ENCODE measurements at regions not wholly inside any gene's neighbourhood (a gene's known extent, or its start where the extent isn't known, plus 50 kb on each side); places are given as distances from the start of the nearest gene placed in this dataset.
"Not testable (repeated sequence)": the region's sequence is repeated elsewhere in the genome, so short reads cannot be mapped to it uniquely, and the experiment has no call there.

DNA sequence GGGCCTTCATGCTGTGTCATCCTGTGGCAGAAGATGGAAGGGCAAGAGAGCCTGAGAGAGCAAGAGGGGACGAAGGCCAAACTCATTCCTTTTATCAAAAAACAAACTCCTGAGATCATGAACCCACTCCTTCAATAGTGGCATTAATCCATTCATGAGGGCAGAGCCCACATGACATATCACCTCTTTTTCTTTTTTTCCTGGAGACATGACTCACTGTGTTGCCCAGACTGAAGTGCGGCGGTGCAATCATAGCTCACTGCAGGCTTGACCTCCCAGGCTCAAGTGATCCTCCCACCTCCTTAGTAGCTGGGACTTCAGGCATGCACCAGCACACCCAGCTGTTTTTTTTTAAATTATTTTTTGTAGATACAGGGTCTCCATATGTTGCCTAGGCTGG lies 92.0 kb upstream of the RNU6-1 start:
- H3K4me3 Mint-ChIP-seq: no peak overlapping the region

DNA sequence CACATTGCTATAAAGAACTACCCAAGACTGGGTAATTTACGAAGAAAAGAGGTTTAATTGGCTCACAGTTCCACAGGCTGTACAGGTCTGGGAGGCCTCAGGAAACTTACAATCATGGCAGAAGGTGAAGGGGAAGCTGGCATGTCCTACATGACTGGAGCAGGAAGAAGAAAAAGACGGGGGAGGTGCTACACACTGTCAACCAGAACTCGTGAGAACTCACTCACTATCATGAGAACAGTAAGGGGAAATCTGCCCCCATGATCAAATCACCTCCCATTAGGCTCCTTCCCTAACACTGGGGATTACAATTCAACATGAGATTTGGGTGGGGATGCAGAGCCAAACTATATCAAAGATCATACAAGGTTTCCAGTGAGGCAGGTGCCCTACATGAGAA lies 94.3 kb upstream of the RNU6-1 start:
- H3K9me3 Mint-ChIP-seq; H3K27me3 ChIP-seq (ENCODE audit: insufficient read depth); H3K4me1 ChIP-seq (ENCODE audit: insufficient read depth); H3K4me3 ChIP-seq; H3K36me3 ChIP-seq (ENCODE audit: insufficient read depth); H3K27ac Mint-ChIP-seq; ATAC-seq; H2AFZ ChIP-seq; H3F3A ChIP-seq (replicated peaks; ENCODE audit: low read depth); H3K36me3 Mint-ChIP-seq (ENCODE audit: low read depth); DNase-seq (ENCODE audit: low spot score); H3K9me2 ChIP-seq (ENCODE audit: insufficient read depth); H3K4me1 Mint-ChIP-seq; H4K20me1 ChIP-seq (replicated peaks; ENCODE audit: insufficient read depth); H3K4me2 ChIP-seq; H3K27me3 Mint-ChIP-seq (ENCODE audit: insufficient read depth, low read depth, poor library complexity); H3K4me3 Mint-ChIP-seq; H3K27ac ChIP-seq (ENCODE audit: low read depth); H3K79me2 ChIP-seq (replicated peaks; ENCODE audit: insufficient read depth): not testable (repeated sequence)

More for the DNA sequence above, 92.0 kb upstream of the RNU6-1 start:
- H3K4me3 ChIP-seq: no peak overlapping the region
- DNase-seq (ENCODE audit: low spot score) (no peak), ATAC-seq (no peak)
- no peak overlapping the region for H3K27ac ChIP-seq (ENCODE audit: low read depth)
- no peaks in the 10 kb centered on the region for H3F3A ChIP-seq (replicated peaks; ENCODE audit: low read depth)
- no peak overlapping the region for H3K4me2 ChIP-seq
- H2AFZ ChIP-seq: no peak overlapping the region
- H3K9me2 ChIP-seq (ENCODE audit: insufficient read depth): no peaks in the 10 kb centered on the region
- TF ChIP-seq EZH2 (IDR thresholded peaks at IDR 0.05; ENCODE audit: low read depth, unreplicated experiment): no peak
- TF ChIP-seq, protein P1, sequence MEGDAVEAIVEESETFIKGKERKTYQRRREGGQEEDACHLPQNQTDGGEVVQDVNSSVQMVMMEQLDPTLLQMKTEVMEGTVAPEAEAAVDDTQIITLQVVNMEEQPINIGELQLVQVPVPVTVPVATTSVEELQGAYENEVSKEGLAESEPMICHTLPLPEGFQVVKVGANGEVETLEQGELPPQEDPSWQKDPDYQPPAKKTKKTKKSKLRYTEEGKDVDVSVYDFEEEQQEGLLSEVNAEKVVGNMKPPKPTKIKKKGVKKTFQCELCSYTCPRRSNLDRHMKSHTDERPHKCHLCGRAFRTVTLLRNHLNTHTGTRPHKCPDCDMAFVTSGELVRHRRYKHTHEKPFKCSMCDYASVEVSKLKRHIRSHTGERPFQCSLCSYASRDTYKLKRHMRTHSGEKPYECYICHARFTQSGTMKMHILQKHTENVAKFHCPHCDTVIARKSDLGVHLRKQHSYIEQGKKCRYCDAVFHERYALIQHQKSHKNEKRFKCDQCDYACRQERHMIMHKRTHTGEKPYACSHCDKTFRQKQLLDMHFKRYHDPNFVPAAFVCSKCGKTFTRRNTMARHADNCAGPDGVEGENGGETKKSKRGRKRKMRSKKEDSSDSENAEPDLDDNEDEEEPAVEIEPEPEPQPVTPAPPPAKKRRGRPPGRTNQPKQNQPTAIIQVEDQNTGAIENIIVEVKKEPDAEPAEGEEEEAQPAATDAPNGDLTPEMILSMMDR (conservative IDR thresholded peaks at IDR 0.05; ENCODE audit: low read depth in 2 of 2): no peak
- TF ChIP-seq ZNF331 (CRISPR knock-in tag; IDR thresholded peaks at IDR 0.05; ENCODE audit: low read depth): no peak
- no peak for TF ChIP-seq CREB1 (CRISPR knock-in tag; IDR thresholded peaks at IDR 0.05; ENCODE audit: low read depth)
- no peak for TF ChIP-seq NANOG (IDR thresholded peaks at IDR 0.05; ENCODE audit: borderline replicate concordance)
- TF ChIP-seq, protein P2, sequence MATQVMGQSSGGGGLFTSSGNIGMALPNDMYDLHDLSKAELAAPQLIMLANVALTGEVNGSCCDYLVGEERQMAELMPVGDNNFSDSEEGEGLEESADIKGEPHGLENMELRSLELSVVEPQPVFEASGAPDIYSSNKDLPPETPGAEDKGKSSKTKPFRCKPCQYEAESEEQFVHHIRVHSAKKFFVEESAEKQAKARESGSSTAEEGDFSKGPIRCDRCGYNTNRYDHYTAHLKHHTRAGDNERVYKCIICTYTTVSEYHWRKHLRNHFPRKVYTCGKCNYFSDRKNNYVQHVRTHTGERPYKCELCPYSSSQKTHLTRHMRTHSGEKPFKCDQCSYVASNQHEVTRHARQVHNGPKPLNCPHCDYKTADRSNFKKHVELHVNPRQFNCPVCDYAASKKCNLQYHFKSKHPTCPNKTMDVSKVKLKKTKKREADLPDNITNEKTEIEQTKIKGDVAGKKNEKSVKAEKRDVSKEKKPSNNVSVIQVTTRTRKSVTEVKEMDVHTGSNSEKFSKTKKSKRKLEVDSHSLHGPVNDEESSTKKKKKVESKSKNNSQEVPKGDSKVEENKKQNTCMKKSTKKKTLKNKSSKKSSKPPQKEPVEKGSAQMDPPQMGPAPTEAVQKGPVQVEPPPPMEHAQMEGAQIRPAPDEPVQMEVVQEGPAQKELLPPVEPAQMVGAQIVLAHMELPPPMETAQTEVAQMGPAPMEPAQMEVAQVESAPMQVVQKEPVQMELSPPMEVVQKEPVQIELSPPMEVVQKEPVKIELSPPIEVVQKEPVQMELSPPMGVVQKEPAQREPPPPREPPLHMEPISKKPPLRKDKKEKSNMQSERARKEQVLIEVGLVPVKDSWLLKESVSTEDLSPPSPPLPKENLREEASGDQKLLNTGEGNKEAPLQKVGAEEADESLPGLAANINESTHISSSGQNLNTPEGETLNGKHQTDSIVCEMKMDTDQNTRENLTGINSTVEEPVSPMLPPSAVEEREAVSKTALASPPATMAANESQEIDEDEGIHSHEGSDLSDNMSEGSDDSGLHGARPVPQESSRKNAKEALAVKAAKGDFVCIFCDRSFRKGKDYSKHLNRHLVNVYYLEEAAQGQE (IDR thresholded peaks at IDR 0.05; ENCODE audit: unreplicated experiment): no peak
- TF ChIP-seq ZNF114 (CRISPR knock-in tag; IDR thresholded peaks at IDR 0.05): no peak
- no peaks in the 10 kb centered on the region for H4K20me1 ChIP-seq (replicated peaks; ENCODE audit: insufficient read depth)
- H3K27me3 ChIP-seq (ENCODE audit: insufficient read depth): no peaks in the 10 kb centered on the region
- no peaks in the 10 kb centered on the region for H3K36me3 ChIP-seq (ENCODE audit: insufficient read depth)
- H3K79me2 ChIP-seq (replicated peaks; ENCODE audit: insufficient read depth): no peaks in the 10 kb centered on the region
- peaks cover 7% of the 10 kb centered on the region for H3K27me3 Mint-ChIP-seq (ENCODE audit: insufficient read depth, low read depth, poor library complexity)
- peaks cover 10% of the 10 kb centered on the region; the same call in 2 of the 3 replicates for H3K4me1 Mint-ChIP-seq
- H3K36me3 Mint-ChIP-seq (ENCODE audit: low read depth): no peaks in the 10 kb centered on the region
- H3K9me3 Mint-ChIP-seq: no peaks in the 10 kb centered on the region; the same call in 2 of the 3 replicates
- H3K4me1 ChIP-seq (ENCODE audit: insufficient read depth): no peaks in the 10 kb centered on the region
- H3K27ac Mint-ChIP-seq: no peak overlapping the region
